ENCODE measurements at regions not wholly inside any gene's neighbourhood (a gene's known extent, or its start where the extent isn't known, plus 50 kb on each side); places are given as distances from the start of the nearest gene placed in this dataset.

DNA sequence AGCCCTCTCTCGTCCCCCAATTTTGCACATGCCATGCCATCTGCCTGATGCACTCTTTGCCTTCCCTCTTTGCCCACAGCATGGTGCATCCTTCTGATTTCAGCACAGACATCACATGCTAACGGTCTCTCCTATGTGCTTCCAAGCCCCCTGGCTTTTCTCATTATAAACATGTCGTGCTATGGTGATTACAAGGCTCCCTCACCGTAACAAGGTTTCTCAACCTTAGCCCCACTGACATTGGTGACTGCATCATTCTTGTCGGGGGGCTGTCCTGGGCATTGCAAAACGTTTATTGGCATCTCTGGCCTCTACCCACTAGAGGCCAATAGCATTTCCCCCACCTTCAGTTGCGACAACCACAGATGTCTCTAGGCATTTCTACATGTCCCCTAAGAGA, 187.2 kb downstream of the TFAP2C start:
- TF ChIP-seq POLR2A (IDR thresholded peaks at IDR 0.05; ENCODE audit: low read depth) (no peak), EP300 (IDR thresholded peaks at IDR 0.05) (no peak), POLR2AphosphoS5 (IDR thresholded peaks at IDR 0.05) (no peak)
- TF ChIP-seq, protein P1, sequence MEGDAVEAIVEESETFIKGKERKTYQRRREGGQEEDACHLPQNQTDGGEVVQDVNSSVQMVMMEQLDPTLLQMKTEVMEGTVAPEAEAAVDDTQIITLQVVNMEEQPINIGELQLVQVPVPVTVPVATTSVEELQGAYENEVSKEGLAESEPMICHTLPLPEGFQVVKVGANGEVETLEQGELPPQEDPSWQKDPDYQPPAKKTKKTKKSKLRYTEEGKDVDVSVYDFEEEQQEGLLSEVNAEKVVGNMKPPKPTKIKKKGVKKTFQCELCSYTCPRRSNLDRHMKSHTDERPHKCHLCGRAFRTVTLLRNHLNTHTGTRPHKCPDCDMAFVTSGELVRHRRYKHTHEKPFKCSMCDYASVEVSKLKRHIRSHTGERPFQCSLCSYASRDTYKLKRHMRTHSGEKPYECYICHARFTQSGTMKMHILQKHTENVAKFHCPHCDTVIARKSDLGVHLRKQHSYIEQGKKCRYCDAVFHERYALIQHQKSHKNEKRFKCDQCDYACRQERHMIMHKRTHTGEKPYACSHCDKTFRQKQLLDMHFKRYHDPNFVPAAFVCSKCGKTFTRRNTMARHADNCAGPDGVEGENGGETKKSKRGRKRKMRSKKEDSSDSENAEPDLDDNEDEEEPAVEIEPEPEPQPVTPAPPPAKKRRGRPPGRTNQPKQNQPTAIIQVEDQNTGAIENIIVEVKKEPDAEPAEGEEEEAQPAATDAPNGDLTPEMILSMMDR (IDR thresholded peaks at IDR 0.05), result no peak

All from esophagus muscularis mucosa (tissue), 4 donors.